Vagina (tissue), 2 donors: ENCODE measurements at regions not wholly inside any gene's neighbourhood (a gene's known extent, or its start where the extent isn't known, plus 50 kb on each side); places are given as distances from the start of the nearest gene placed in this dataset.

Experiments used
- DNase-seq, 2 donors: peaks; one replicate each; pipeline ENCODE4 v3.0.0-alpha.2; 2017; ENCODE audit errors: extremely low spot score in 2 of 2
- H3K27ac ChIP-seq: fragments of 200-600 bp; sonication (generic); one replicate; pipeline ENCODE4 v1.5.1; 2019
- H3K27me3 ChIP-seq: fragments of 200-600 bp; sonication (generic); one replicate; pipeline ENCODE4 v1.5.1; 2019
- H3K36me3 ChIP-seq, 2 donors: fragments of 200-600 bp; sonication (generic); one replicate each; pipeline ENCODE4 v1.5.1; 2017 to 2019
- H3K4me1 ChIP-seq: fragments of 200-600 bp; sonication (generic); one replicate; pipeline ENCODE4 v1.5.1; 2019
- H3K4me3 ChIP-seq, 2 donors: fragments of 200-600 bp; sonication (generic); 1 replicate in 1 of 2; 2 replicates in 1 of 2; pipeline ENCODE4 v1.5.1; 2016 to 2019
- H3K9me3 ChIP-seq: fragments of 200-600 bp; sonication (generic); one replicate; pipeline ENCODE4 v1.5.1; 2019
- POLR2A ChIP-seq, 2 donors: fragments of 450-650 bp; IDR thresholded peaks; one replicate each; pipeline ENCODE4 v1.6.1; 2017; ENCODE audit warnings: antibody characterized with exemption in 2 of 2, mild to moderate bottlenecking in 2 of 2, moderate library complexity in 2 of 2
- POLR2AphosphoS5 ChIP-seq, 2 donors: sonication (generic); formaldehyde crosslinking; IDR thresholded peaks; one replicate each; pipeline ENCODE4 v1.9.0; 2017; ENCODE audit warnings: antibody characterized with exemption in 2 of 2, mild to moderate bottlenecking in 2 of 2, low read depth in 1 of 2; ENCODE audit not compliant: insufficient read depth in 1 of 2
- intact Hi-C: fragments of 100-400 bp; cut with DNase I; formaldehyde crosslinking; loops from one replicate; pipeline ENCODE4 v1.15.1; 2023
- TF ChIP-seq, protein P1 (sequence below), 3 experiments: fragments of 450-650 bp in 2 of 3; fragments of 200-600 bp in 1 of 3; sonication (generic) in 1 of 3; IDR thresholded peaks; one replicate each; pipeline ENCODE4 v1.5.1; 2017 to 2019; ENCODE audit warnings: antibody characterized with exemption in 3 of 3, mild to moderate bottlenecking in 2 of 3, moderate library complexity in 2 of 3

DNA sequence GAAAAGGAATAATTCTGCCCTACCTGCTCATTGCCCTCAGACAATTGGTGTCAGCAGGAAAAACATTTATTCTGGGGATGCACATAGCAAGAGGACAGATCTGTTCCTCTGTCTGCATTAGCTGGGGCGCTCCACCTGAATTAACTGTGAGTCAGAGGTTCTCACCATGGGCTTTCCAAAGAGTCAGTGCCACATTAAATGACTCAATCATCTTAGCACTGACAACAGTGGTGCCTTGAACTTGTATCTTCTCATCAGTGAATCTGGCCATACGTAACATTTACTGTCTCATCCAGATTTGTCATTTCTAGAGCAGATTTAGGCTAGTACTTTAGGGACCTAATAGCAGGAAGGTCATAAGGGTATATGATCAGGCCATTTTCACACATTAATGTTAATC lies 358.1 kb upstream of the CRIM1 start:
- TF ChIP-seq POLR2A (IDR thresholded peaks at IDR 0.05) = no peak
- no peak for TF ChIP-seq POLR2AphosphoS5 (IDR thresholded peaks at IDR 0.05; ENCODE audit: insufficient read depth in 1 of 2, low read depth in 1 of 2)
- TF ChIP-seq, protein P1, sequence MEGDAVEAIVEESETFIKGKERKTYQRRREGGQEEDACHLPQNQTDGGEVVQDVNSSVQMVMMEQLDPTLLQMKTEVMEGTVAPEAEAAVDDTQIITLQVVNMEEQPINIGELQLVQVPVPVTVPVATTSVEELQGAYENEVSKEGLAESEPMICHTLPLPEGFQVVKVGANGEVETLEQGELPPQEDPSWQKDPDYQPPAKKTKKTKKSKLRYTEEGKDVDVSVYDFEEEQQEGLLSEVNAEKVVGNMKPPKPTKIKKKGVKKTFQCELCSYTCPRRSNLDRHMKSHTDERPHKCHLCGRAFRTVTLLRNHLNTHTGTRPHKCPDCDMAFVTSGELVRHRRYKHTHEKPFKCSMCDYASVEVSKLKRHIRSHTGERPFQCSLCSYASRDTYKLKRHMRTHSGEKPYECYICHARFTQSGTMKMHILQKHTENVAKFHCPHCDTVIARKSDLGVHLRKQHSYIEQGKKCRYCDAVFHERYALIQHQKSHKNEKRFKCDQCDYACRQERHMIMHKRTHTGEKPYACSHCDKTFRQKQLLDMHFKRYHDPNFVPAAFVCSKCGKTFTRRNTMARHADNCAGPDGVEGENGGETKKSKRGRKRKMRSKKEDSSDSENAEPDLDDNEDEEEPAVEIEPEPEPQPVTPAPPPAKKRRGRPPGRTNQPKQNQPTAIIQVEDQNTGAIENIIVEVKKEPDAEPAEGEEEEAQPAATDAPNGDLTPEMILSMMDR (IDR thresholded peaks at IDR 0.05) = no peak
- H3K4me3 ChIP-seq = no peak overlapping the region
- no peak overlapping the region for H3K27ac ChIP-seq
- H3K36me3 ChIP-seq = no peaks in the 10 kb centered on the region
- DNase-seq = no peak
- H3K4me1 ChIP-seq = no peaks in the 10 kb centered on the region
- H3K27me3 ChIP-seq = no peaks in the 10 kb centered on the region
- no peaks in the 10 kb centered on the region for H3K9me3 ChIP-seq
- intact Hi-C loops = no loop called here

- Histone ChIP-seq H3K27ac (no peak overlapping the region), H3K36me3 (no peaks in the 10 kb centered on the region), H3K4me1 (no peaks in the 10 kb centered on the region), H3K27me3 (no peaks in the 10 kb centered on the region), H3K4me3 (no peak overlapping the region), H3K9me3 (no peaks in the 10 kb centered on the region)
- DNase-seq = no peak
- intact Hi-C loops = no loop called here
- TF ChIP-seq POLR2A (IDR thresholded peaks at IDR 0.05) (no peak), POLR2AphosphoS5 (IDR thresholded peaks at IDR 0.05; ENCODE audit: insufficient read depth in 1 of 2, low read depth in 1 of 2) (no peak)
- TF ChIP-seq, protein P1 (IDR thresholded peaks at IDR 0.05) = no peak
Measured at GRCh38 chr2:35989503-35989902, 366.1 kb upstream of the CRIM1 start.

DNA sequence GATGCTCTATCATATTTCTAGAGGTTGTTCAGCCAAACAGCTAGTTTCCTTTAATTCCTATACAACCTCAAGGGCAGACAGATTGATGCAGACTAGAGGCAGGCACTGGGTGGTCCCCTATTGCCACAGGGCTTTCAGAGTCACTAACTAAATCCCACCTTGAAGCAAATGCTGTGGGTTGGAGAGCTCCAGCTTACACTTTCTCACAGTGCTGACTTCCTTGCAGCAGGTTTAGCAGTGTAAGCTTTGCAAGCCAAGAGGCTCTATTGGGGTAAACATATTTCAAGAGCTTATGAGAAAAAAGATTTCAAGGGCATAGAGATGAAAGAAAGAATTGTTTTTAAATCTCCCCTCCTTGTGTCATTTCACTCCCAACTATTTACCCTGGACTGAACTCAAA lies 366.5 kb upstream of the CRIM1 start:
- no peak for DNase-seq
- Histone ChIP-seq H3K27me3 (no peaks in the 10 kb centered on the region), H3K36me3 (no peaks in the 10 kb centered on the region), H3K27ac (no peak overlapping the region), H3K4me1 (no peaks in the 10 kb centered on the region), H3K9me3 (no peaks in the 10 kb centered on the region), H3K4me3 (no peak overlapping the region)
- TF ChIP-seq POLR2A (IDR thresholded peaks at IDR 0.05) = no peak
- no peak for TF ChIP-seq POLR2AphosphoS5 (IDR thresholded peaks at IDR 0.05; ENCODE audit: insufficient read depth in 1 of 2, low read depth in 1 of 2)
- TF ChIP-seq, protein P1 (IDR thresholded peaks at IDR 0.05) = no peak
- intact Hi-C loops = no loop called here

DNA sequence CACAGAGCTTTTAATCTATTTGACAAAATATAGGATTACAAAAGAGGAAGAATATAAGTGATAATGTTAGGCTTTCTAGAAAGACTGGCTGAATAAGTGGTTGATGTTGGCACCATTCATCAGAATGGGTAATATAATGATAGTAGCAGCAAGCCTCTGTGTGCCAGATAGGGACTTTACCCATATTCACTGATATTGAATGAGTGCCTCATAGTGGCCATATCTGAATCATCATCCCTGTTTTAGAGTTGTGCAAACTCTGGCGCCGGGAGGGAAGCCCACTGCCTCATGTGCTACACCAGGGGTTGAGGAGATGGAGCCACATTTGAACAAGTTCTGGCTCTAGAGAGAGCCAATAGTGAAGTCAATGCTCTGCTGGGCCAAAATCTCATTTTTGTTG lies 368.7 kb upstream of the CRIM1 start:
- Histone ChIP-seq H3K4me3 (no peak overlapping the region), H3K9me3 (no peaks in the 10 kb centered on the region), H3K27me3 (no peaks in the 10 kb centered on the region), H3K4me1 (no peaks in the 10 kb centered on the region), H3K36me3 (no peaks in the 10 kb centered on the region), H3K27ac (no peak overlapping the region)
- TF ChIP-seq POLR2AphosphoS5 (IDR thresholded peaks at IDR 0.05; ENCODE audit: insufficient read depth in 1 of 2, low read depth in 1 of 2) (no peak), POLR2A (IDR thresholded peaks at IDR 0.05) (no peak)
- TF ChIP-seq, protein P1 (IDR thresholded peaks at IDR 0.05) = no peak
- no peak for DNase-seq
- intact Hi-C loops = no loop called here

DNA sequence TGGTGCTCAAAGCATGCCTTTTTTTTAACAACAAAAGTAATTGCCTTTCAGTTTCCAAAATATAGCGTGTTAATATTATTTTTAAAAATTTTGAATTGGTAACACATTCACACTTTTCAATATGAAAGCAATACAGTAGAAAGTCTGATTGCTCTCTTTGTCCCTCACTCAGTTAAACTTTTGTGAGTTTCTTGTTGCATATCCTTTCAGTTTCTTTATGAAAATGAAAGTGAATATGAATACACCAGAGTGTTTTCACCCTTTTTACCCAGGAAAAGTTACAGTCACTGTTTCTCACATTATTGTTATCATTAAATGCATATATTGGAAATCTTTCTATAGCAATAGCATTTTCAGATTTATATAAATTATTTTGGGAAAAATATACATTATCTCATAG lies 377.4 kb upstream of the CRIM1 start:
- DNase-seq = no peak
- Histone ChIP-seq H3K4me1 (no peaks in the 10 kb centered on the region), H3K27me3 (no peaks in the 10 kb centered on the region), H3K36me3 (no peaks in the 10 kb centered on the region), H3K4me3 (no peak overlapping the region), H3K9me3 (no peaks in the 10 kb centered on the region), H3K27ac (no peak overlapping the region)
- TF ChIP-seq POLR2AphosphoS5 (IDR thresholded peaks at IDR 0.05; ENCODE audit: insufficient read depth in 1 of 2, low read depth in 1 of 2) (no peak), POLR2A (IDR thresholded peaks at IDR 0.05) (no peak)
- TF ChIP-seq, protein P1 (IDR thresholded peaks at IDR 0.05) = no peak
- intact Hi-C loops = no loop called here
